IMR-90 (cell line): ENCODE measurements at regions not wholly inside any gene's neighbourhood (a gene's known extent, or its start where the extent isn't known, plus 50 kb on each side); places are given as distances from the start of the nearest gene placed in this dataset.

Source experiments
- ATAC-seq: fragments of 200-7000 bp; cut with Tn5 transposase; 2 replicates; pipeline ENCODE4 v1.9.1; 2020; ENCODE audit warnings: low read depth, mild to moderate bottlenecking, moderate library complexity
- BruUV-seq: library from RNA; stranded (reverse); fragments of 400-500 nt; replicated peaks from 2 replicates; lab custom pipeline; 2021; lab: Mats Ljungman, UMichigan
- CTCF ChIA-PET: fragments of 300-600 bp; formaldehyde crosslinking; extraction: SDS; loops from one replicate; lab custom pipeline; 2021; ENCODE audit warnings: antibody characterized with exemption; lab: Yijun Ruan, JAX
- POLR2A ChIA-PET: fragments of 300-600 bp; sonication (Branson Sonifier 250); formaldehyde crosslinking; loops from one replicate; lab custom pipeline; 2022; ENCODE audit warnings: antibody characterized with exemption; ENCODE audit not compliant: unreplicated experiment; lab: Charles Lee
- DNase-seq: peaks from one replicate; pipeline ENCODE4 v3.0.0; 2013
- H2AFZ ChIP-seq: replicated peaks from 2 replicates; pipeline ENCODE3; 2013; ENCODE audit warnings: low read length, mild to moderate bottlenecking; ENCODE audit not compliant: poor library complexity
- H2AK5ac ChIP-seq: 2 replicates; pipeline ENCODE4 v1.6.1; 2013; ENCODE audit warnings: low read depth, low read length, inconsistent platforms
- H2AK9ac ChIP-seq: replicated peaks from 2 replicates; pipeline ENCODE3; 2013; ENCODE audit warnings: mild to moderate bottlenecking, low read depth, low read length, moderate library complexity; ENCODE audit not compliant: poor library complexity
- H2BK120ac ChIP-seq: 2 replicates; pipeline ENCODE4 v1.6.1; 2013; ENCODE audit warnings: low read depth, low read length, inconsistent platforms
- H2BK15ac ChIP-seq: 3 replicates; pipeline ENCODE4 v1.6.1; 2013; ENCODE audit warnings: low read depth, low read length, inconsistent platforms
- H2BK20ac ChIP-seq: 2 replicates; pipeline ENCODE4 v1.6.1; 2013; ENCODE audit warnings: low read depth, mild to moderate bottlenecking, inconsistent platforms, low read length, moderate library complexity
- H2BK5ac ChIP-seq: 2 replicates; pipeline ENCODE4 v1.6.1; 2013; ENCODE audit warnings: mild to moderate bottlenecking, low read depth, low read length, inconsistent platforms; ENCODE audit not compliant: poor library complexity, severe bottlenecking
- H3K14ac ChIP-seq: replicated peaks from 2 replicates; pipeline ENCODE4 v1.6.1; 2013; ENCODE audit warnings: low read depth, low read length, inconsistent platforms
- H3K18ac ChIP-seq: 2 replicates; pipeline ENCODE4 v1.6.1; 2013; ENCODE audit warnings: low read depth, low read length, control low read depth
- H3K23ac ChIP-seq: 2 replicates; pipeline ENCODE4 v1.6.1; 2013; ENCODE audit warnings: low read depth, low read length, inconsistent platforms
- H3K27ac ChIP-seq: 2 replicates; pipeline ENCODE4 v1.5.1; 2013; ENCODE audit warnings: mild to moderate bottlenecking, control low read depth, low read length; ENCODE audit not compliant: insufficient read depth
- H3K27me3 ChIP-seq: 2 replicates; pipeline ENCODE4 v1.6.1; 2013; ENCODE audit warnings: low read length; ENCODE audit not compliant: control insufficient read depth, insufficient read depth
- H3K36me3 ChIP-seq: 2 replicates; pipeline ENCODE4 v1.6.1; 2013; ENCODE audit warnings: low read length, mixed read lengths; ENCODE audit not compliant: control insufficient read depth, insufficient read depth
- H3K4ac ChIP-seq: 2 replicates; pipeline ENCODE4 v1.6.1; 2013; ENCODE audit warnings: low read depth, low read length, inconsistent platforms
- H3K4me1 ChIP-seq: 2 replicates; pipeline ENCODE4 v1.6.1; 2013; ENCODE audit warnings: low read length, mixed read lengths; ENCODE audit not compliant: control insufficient read depth, insufficient read depth
- H3K4me2 ChIP-seq: 2 replicates; pipeline ENCODE4 v1.6.1; 2013; ENCODE audit warnings: low read depth, mild to moderate bottlenecking, control low read depth, low read length, moderate library complexity
- H3K4me3 ChIP-seq: 2 replicates; pipeline ENCODE4 v1.5.1; 2013; ENCODE audit warnings: low read depth, mild to moderate bottlenecking, control low read depth, low read length, moderate library complexity; ENCODE audit not compliant: insufficient read depth
- H3K56ac ChIP-seq: 2 replicates; pipeline ENCODE4 v1.6.1; 2013; ENCODE audit warnings: low read length, inconsistent platforms; ENCODE audit not compliant: insufficient read depth; ENCODE audit errors: extremely low read depth
- H3K79me1 ChIP-seq, 2 experiments: 2 replicates each; pipeline ENCODE4 v1.6.1; 2013; ENCODE audit warnings: low read length in 2 of 2, inconsistent platforms in 1 of 2, low read depth in 1 of 2
- H3K9ac ChIP-seq: 2 replicates; pipeline ENCODE4 v1.6.1; 2013; ENCODE audit warnings: low read depth, low read length, control low read depth
- H3K9me1 ChIP-seq: 2 replicates; pipeline ENCODE4 v1.6.1; 2013; ENCODE audit warnings: low read length, inconsistent platforms; ENCODE audit not compliant: insufficient read depth
- H3K9me3 ChIP-seq: 2 replicates; pipeline ENCODE4 v1.6.1; 2013; ENCODE audit warnings: low read length; ENCODE audit not compliant: control insufficient read depth, insufficient read depth
- H4K20me1 ChIP-seq: 2 replicates; pipeline ENCODE4 v1.6.1; 2013; ENCODE audit warnings: low read length, inconsistent platforms; ENCODE audit not compliant: insufficient read depth
- H4K5ac ChIP-seq: 2 replicates; pipeline ENCODE4 v1.6.1; 2013; ENCODE audit warnings: mild to moderate bottlenecking, low read depth, low read length, control low read depth
- H4K8ac ChIP-seq, 2 experiments: 2 replicates each; pipeline ENCODE4 v1.6.1; 2013; ENCODE audit warnings: low read depth in 2 of 2, low read length in 2 of 2, control low read depth in 1 of 2, inconsistent platforms in 1 of 2
- H4K91ac ChIP-seq: 2 replicates; pipeline ENCODE4 v1.6.1; 2013; ENCODE audit warnings: low read depth, low read length, inconsistent platforms; ENCODE audit not compliant: insufficient read depth
- BHLHE40 ChIP-seq: fragments of 150-350 bp; IDR thresholded peaks from 2 replicates; pipeline ENCODE4 v1.6.1; 2016; ENCODE audit warnings: mild to moderate bottlenecking, low read depth, low read length
- CEBPB ChIP-seq: IDR thresholded peaks from 2 replicates; pipeline ENCODE4 v1.6.1; 2012; ENCODE audit warnings: low read depth, low read length, improper control_type of control experiment
- CTCF ChIP-seq: conservative IDR thresholded peaks from 2 replicates; pipeline ENCODE4 v1.5.1; 2012; ENCODE audit warnings: mild to moderate bottlenecking, low read depth, low read length, improper control_type of control experiment
- MAZ ChIP-seq: IDR thresholded peaks from 2 replicates; pipeline ENCODE4 v1.6.1; 2012; ENCODE audit warnings: low read depth, mild to moderate bottlenecking, low read length, improper control_type of control experiment, moderate library complexity, borderline replicate concordance
- MXI1 ChIP-seq: IDR thresholded peaks from 2 replicates; pipeline ENCODE4 v1.6.1; 2012; ENCODE audit warnings: low read depth, mild to moderate bottlenecking, low read length, moderate library complexity, borderline replicate concordance
- NFE2L2 ChIP-seq: fragments of 150-350 bp; IDR thresholded peaks from 2 replicates; pipeline ENCODE4 v1.6.1; 2016; ENCODE audit warnings: low read depth, mild to moderate bottlenecking, low read length
- POLR2A ChIP-seq: IDR thresholded peaks from 2 replicates; pipeline ENCODE4 v1.6.1; 2012; ENCODE audit warnings: mild to moderate bottlenecking, low read depth, low read length
- RCOR1 ChIP-seq: IDR thresholded peaks from 2 replicates; pipeline ENCODE4 v1.6.1; 2012; ENCODE audit warnings: mild to moderate bottlenecking, low read length, improper control_type of control experiment; ENCODE audit not compliant: insufficient replicate concordance
- SMC3 ChIP-seq: fragments of 150-350 bp; IDR thresholded peaks from 2 replicates; pipeline ENCODE4 v1.6.1; 2016; ENCODE audit warnings: low read depth, mild to moderate bottlenecking, antibody characterized with exemption, low read length, moderate library complexity
- USF2 ChIP-seq: fragments of 150-350 bp; IDR thresholded peaks from 2 replicates; pipeline ENCODE4 v1.6.1; 2017; ENCODE audit warnings: mild to moderate bottlenecking, antibody characterized with exemption, low read length, low read depth
- dilution Hi-C: fragments of 300-500 bp; cut with HindIII; formaldehyde crosslinking; loops from one replicate; pipeline ENCODE4 v1.14.3; 2018; ENCODE audit warnings: low sequenced_read_pairs; ENCODE audit not compliant: unreplicated experiment
- in situ Hi-C: fragments of 300-500 bp; cut with MboI; formaldehyde crosslinking; loops from 3 replicates; pipeline ENCODE4 v1.14.3; 2019; ENCODE audit warnings: low sequenced_read_pairs, inconsistent platforms, mixed read lengths
- intact Hi-C: fragments of 100-400 bp; cut with micrococcal nuclease; formaldehyde crosslinking; loops from 2 replicates; pipeline ENCODE4 v1.10.0; 2022

- H4K8ac ChIP-seq = no peak overlapping the region
- intact Hi-C loops (no loop called here), dilution Hi-C loops (no loop called here), in situ Hi-C loops (no loop called here)
- H3K4me2 ChIP-seq = no peak overlapping the region
- no peak overlapping the region for H3K18ac ChIP-seq
- H3K27ac ChIP-seq = no peak overlapping the region
- no peak overlapping the region for H4K91ac ChIP-seq
- no peak overlapping the region for H3K23ac ChIP-seq
- no peak overlapping the region for H3K14ac ChIP-seq
- no peak for TF ChIP-seq CEBPB
- TF ChIP-seq BHLHE40 = no peak
- TF ChIP-seq MXI1 = no peak
- no peak for TF ChIP-seq SMC3
- TF ChIP-seq CTCF = no peak
- no peak for TF ChIP-seq POLR2A
- TF ChIP-seq USF2 = no peak
- no peak for TF ChIP-seq NFE2L2
- no peak for TF ChIP-seq MAZ
- TF ChIP-seq RCOR1 = no peak
- H2AK9ac ChIP-seq = no peak overlapping the region
- no peak overlapping the region for H4K5ac ChIP-seq
- H2BK15ac ChIP-seq = no peak overlapping the region
- H2AFZ ChIP-seq = no peak overlapping the region
- BruUV-seq = no TSS peak
- ChIA-PET CTCF (interaction anchor here (1.4 kb wide), 1 partner anchor 11 kb away, joined by 3 read pairs; no protein-coding TSS in a partner anchor), POLR2A (no interaction called here)
- H3K4ac ChIP-seq = no peak overlapping the region
- no peak overlapping the region for H3K56ac ChIP-seq
- no peak overlapping the region for H3K9ac ChIP-seq
- H3K36me3 ChIP-seq = no peaks in the 10 kb centered on the region
- H4K20me1 ChIP-seq = no peaks in the 10 kb centered on the region
- no peaks in the 10 kb centered on the region for H3K27me3 ChIP-seq
- H3K4me1 ChIP-seq = no peaks in the 10 kb centered on the region
- ATAC-seq (no peak), DNase-seq (no peak)
- no peaks in the 10 kb centered on the region for H3K9me1 ChIP-seq
- H3K4me3 ChIP-seq = no peak overlapping the region
- no peak overlapping the region for H2BK20ac ChIP-seq
- no peaks in the 10 kb centered on the region for H3K79me1 ChIP-seq
- no peak overlapping the region for H2BK5ac ChIP-seq
- no peak overlapping the region for H2BK120ac ChIP-seq
- H3K9me3 ChIP-seq = peaks cover 2% of the 10 kb centered on the region; the same call in 1 of the 2 replicates
- no peak overlapping the region for H2AK5ac ChIP-seq
Observed at GRCh38 chr11:42417691-42418090, 894.1 kb upstream of the API5 start.
